Common myeloid progenitor, CD34-positive (primary cell): ENCODE measurements at regions not wholly inside any gene's neighbourhood (a gene's known extent, or its start where the extent isn't known, plus 50 kb on each side); places are given as distances from the start of the nearest gene placed in this dataset.

Experiments
- CTCF ChIA-PET: fragments of 350-600 bp; sonication (Branson Sonifier 250); formaldehyde crosslinking; loops from one replicate; lab custom pipeline; 2021; ENCODE audit warnings: antibody characterized with exemption; lab: Charles Lee
- POLR2A ChIA-PET: fragments of 350-600 bp; sonication (Branson Sonifier 250); formaldehyde crosslinking; loops from one replicate; lab custom pipeline; 2021; ENCODE audit warnings: antibody characterized with exemption; lab: Charles Lee
- DNase-seq, 3 donors: peaks; one replicate each; pipeline versions ENCODE4 v3.0.0 to v3.0.0-alpha.2; 2013
- H3K27ac ChIP-seq, 2 experiments: 1 replicate in 1 of 2; 2 replicates in 1 of 2; pipeline ENCODE4 v1.7.0; 2013; ENCODE audit warnings: inconsistent platforms in 2 of 2, low read length in 2 of 2, mild to moderate bottlenecking in 2 of 2, low read depth in 1 of 2, moderate library complexity in 1 of 2; ENCODE audit not compliant: severe bottlenecking in 2 of 2, insufficient read depth in 1 of 2, poor library complexity in 1 of 2
- H3K27me3 ChIP-seq, 5 experiments: replicated peaks in 2 of 5; 1 replicate in 3 of 5; 2 replicates in 2 of 5; pipeline versions ENCODE4 v1.6.1 to v1.7.0; 2013; ENCODE audit warnings: low read length in 4 of 5, mild to moderate bottlenecking in 2 of 5, moderate library complexity in 2 of 5, inconsistent platforms in 1 of 5; ENCODE audit not compliant: insufficient read depth in 5 of 5, control insufficient read depth in 4 of 5
- H3K36me3 ChIP-seq, 4 experiments: 1 replicate in 2 of 4; 2 replicates in 2 of 4; pipeline versions ENCODE4 v1.6.1 to v1.7.0; 2013; ENCODE audit warnings: low read length in 3 of 4, control low read depth in 1 of 4, mild to moderate bottlenecking in 1 of 4; ENCODE audit not compliant: control insufficient read depth in 4 of 4, insufficient read depth in 4 of 4
- H3K4me1 ChIP-seq, 4 experiments: 1 replicate in 3 of 4; 2 replicates in 1 of 4; pipeline versions ENCODE4 v1.6.1 to v1.7.1; 2013; ENCODE audit warnings: low read length in 3 of 4, mild to moderate bottlenecking in 3 of 4, control low read depth in 1 of 4, inconsistent platforms in 1 of 4, moderate library complexity in 1 of 4; ENCODE audit not compliant: control insufficient read depth in 4 of 4, insufficient read depth in 4 of 4; ENCODE audit errors: control extremely low read depth in 1 of 4
- H3K4me3 ChIP-seq, 7 experiments: 1 replicate in 4 of 7; 2 replicates in 3 of 7; pipeline versions ENCODE4 v1.5.1 to v1.7.0; 2013; ENCODE audit warnings: mild to moderate bottlenecking in 7 of 7, low read length in 6 of 7, moderate library complexity in 6 of 7, inconsistent platforms in 2 of 7, low read depth in 2 of 7, control low read depth in 1 of 7; ENCODE audit not compliant: insufficient read depth in 4 of 7, control insufficient read depth in 1 of 7; ENCODE audit errors: extremely low read depth in 1 of 7
- H3K9me3 ChIP-seq, 5 experiments: 1 replicate in 4 of 5; 2 replicates in 1 of 5; pipeline versions ENCODE4 v1.6.1 to v1.7.1; 2013; ENCODE audit warnings: low read length in 4 of 5, mild to moderate bottlenecking in 2 of 5, inconsistent platforms in 1 of 5, low read depth in 1 of 5, moderate library complexity in 1 of 5; ENCODE audit not compliant: control insufficient read depth in 4 of 5, insufficient read depth in 2 of 5; ENCODE audit errors: control extremely low read depth in 1 of 5
- WGBS: methylation state at CpG from one replicate; pipeline ENCODE4 v1.1.5; 2013; ENCODE audit not compliant: insufficient coverage; 5-methylcytosine and 5-hydroxymethylcytosine counted together

- no peak for DNase-seq
- H3K27ac ChIP-seq, result no peak overlapping the region
- peaks cover 0 to 7% (median 2%) of the 10 kb centered on the region in 5 experiments for H3K9me3 ChIP-seq
- H3K4me1 ChIP-seq, result no peaks in the 10 kb centered on the region
- POLR2A ChIA-PET, result no interaction called here
- H3K36me3 ChIP-seq, result no peaks in the 10 kb centered on the region
- CTCF ChIA-PET, result no interaction called here
- peaks cover 0 to 9% (median 3%) of the 10 kb centered on the region in 5 experiments for H3K27me3 ChIP-seq
- H3K4me3 ChIP-seq, result no peak overlapping the region
These were observed 162.5 kb upstream of the GAS1 start for GRCh38 chr9:87109851-87110250.

- Histone ChIP-seq H3K36me3 (no peaks in the 10 kb centered on the region), H3K4me3 (no peak overlapping the region), H3K27me3 (peaks cover 0 to 9% (median 6%) of the 10 kb centered on the region in 5 experiments), H3K9me3 (peaks cover 0 to 7% (median 2%) of the 10 kb centered on the region in 5 experiments), H3K27ac (no peak overlapping the region), H3K4me1 (no peaks in the 10 kb centered on the region)
- ChIA-PET CTCF (no interaction called here), POLR2A (no interaction called here)
- no peak for DNase-seq
- 96% methylated on average over 6 of the region's 7 CpGs for WGBS
These were observed 163.7 kb upstream of the GAS1 start for GRCh38 chr9:87111010-87111409.

GRCh38 chr9:87112656-87113055, 165.3 kb upstream of the GAS1 start:
- no peak overlapping the region for H3K4me3 ChIP-seq
- H3K4me1 ChIP-seq, result no peaks in the 10 kb centered on the region
- POLR2A ChIA-PET, result no interaction called here
- WGBS, result 100% methylated on average over 1 of the region's 5 CpGs
- peaks cover 0 to 7% (median 2%) of the 10 kb centered on the region in 5 experiments for H3K9me3 ChIP-seq
- H3K27me3 ChIP-seq, result peaks cover 0 to 9% (median 4%) of the 10 kb centered on the region in 5 experiments
- CTCF ChIA-PET, result no interaction called here
- H3K36me3 ChIP-seq, result no peaks in the 10 kb centered on the region
- no peak for DNase-seq
- no peak overlapping the region for H3K27ac ChIP-seq

- CTCF ChIA-PET, result no interaction called here
- WGBS, result 83% methylated on average over 1 of the region's 2 CpGs
These were observed 166.6 kb upstream of the GAS1 start for GRCh38 chr9:87113874-87114273.

GRCh38 chr9:87115785-87116184, 168.5 kb upstream of the GAS1 start:
- H3K27ac ChIP-seq, result no peak overlapping the region
- H3K27me3 ChIP-seq, result peaks cover 0 to 10% (median 0%) of the 10 kb centered on the region in 5 experiments
- H3K4me3 ChIP-seq, result no peak overlapping the region
- no peaks in the 10 kb centered on the region for H3K4me1 ChIP-seq
- H3K36me3 ChIP-seq, result no peaks in the 10 kb centered on the region
- H3K9me3 ChIP-seq, result peaks cover 0 to 7% (median 2%) of the 10 kb centered on the region in 5 experiments
- no peak for DNase-seq
- ChIA-PET POLR2A (no interaction called here), CTCF (no interaction called here)
- WGBS, result 80% methylated on average over 1 of the region's 1 CpG

More at GRCh38 chr9:87113874-87114273, 166.6 kb upstream of the GAS1 start:
- no peak for DNase-seq
- Histone ChIP-seq H3K36me3 (no peaks in the 10 kb centered on the region), H3K27me3 (peaks cover 0 to 4% (median 3%) of the 10 kb centered on the region in 5 experiments), H3K4me3 (no peak overlapping the region), H3K4me1 (no peaks in the 10 kb centered on the region), H3K27ac (no peak overlapping the region), H3K9me3 (peaks cover 0 to 7% (median 2%) of the 10 kb centered on the region in 5 experiments)
- POLR2A ChIA-PET, result no interaction called here

- no peaks in the 10 kb centered on the region for H3K36me3 ChIP-seq
- DNase-seq, result no peak
- H3K4me1 ChIP-seq, result no peaks in the 10 kb centered on the region
- H3K27me3 ChIP-seq, result peaks cover 0 to 13% (median 0%) of the 10 kb centered on the region in 5 experiments
- CTCF ChIA-PET, result no interaction called here
- 100% methylated on average over 2 of the region's 3 CpGs for WGBS
- POLR2A ChIA-PET, result no interaction called here
- H3K9me3 ChIP-seq, result no peaks in the 10 kb centered on the region
- H3K4me3 ChIP-seq, result no peak overlapping the region
- no peak overlapping the region for H3K27ac ChIP-seq
These were observed 169.2 kb upstream of the GAS1 start for GRCh38 chr9:87116492-87116891.

- POLR2A ChIA-PET, result no interaction called here
- CTCF ChIA-PET, result no interaction called here
- peaks cover 0 to 14% (median 0%) of the 10 kb centered on the region in 5 experiments for H3K27me3 ChIP-seq
These were observed 171.3 kb upstream of the GAS1 start for GRCh38 chr9:87118594-87118993.

More at GRCh38 chr9:87118594-87118993, 171.3 kb upstream of the GAS1 start:
- Histone ChIP-seq H3K4me3 (no peak overlapping the region), H3K36me3 (no peaks in the 10 kb centered on the region), H3K4me1 (peaks cover 0 to 2% (median 0%) of the 10 kb centered on the region in 4 experiments), H3K27ac (no peak overlapping the region), H3K9me3 (no peaks in the 10 kb centered on the region)
- DNase-seq, result no peak
- WGBS, result 100% methylated on average over 1 of the region's 1 CpG
